NT2/D1 (cell line): ENCODE measurements at regions not wholly inside any gene's neighbourhood (a gene's known extent, or its start where the extent isn't known, plus 50 kb on each side); places are given as distances from the start of the nearest gene placed in this dataset.

Source experiments
- SUZ12 ChIP-seq: IDR thresholded peaks from 2 replicates; pipeline ENCODE4 v1.6.1; 2011; ENCODE audit not compliant: insufficient read length, insufficient read depth; ENCODE audit errors: extremely low read depth
- ZNF274 ChIP-seq: IDR thresholded peaks from 2 replicates; pipeline ENCODE4 v1.6.1; 2011; ENCODE audit warnings: mild to moderate bottlenecking, low read depth, low read length

DNA sequence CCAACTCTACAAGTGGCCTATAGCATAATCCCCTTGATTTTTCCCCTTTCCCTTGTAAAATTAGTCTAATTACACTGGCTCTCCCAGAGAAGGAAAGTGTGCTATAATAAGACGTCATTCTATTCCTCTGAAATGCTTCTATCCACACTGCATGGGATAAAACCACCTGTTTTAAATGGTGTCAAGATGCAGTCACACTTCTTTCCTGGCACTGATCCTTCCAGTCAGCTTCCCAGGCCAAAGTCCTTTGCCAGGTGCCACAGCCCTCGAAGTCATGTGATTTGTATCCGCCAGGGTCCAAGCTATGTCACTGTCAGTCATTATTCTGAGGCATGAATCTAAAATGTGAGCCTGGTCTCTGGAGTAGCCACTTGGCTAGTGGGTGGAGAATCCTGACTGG is 169.0 kb upstream of the KIAA1217 start:
- TF ChIP-seq SUZ12 (no peak), ZNF274 (no peak)
